ENCODE measurements at regions not wholly inside any gene's neighbourhood (a gene's known extent, or its start where the extent isn't known, plus 50 kb on each side); places are given as distances from the start of the nearest gene placed in this dataset.
"Not testable (repeated sequence)": the region's sequence is repeated elsewhere in the genome, so short reads cannot be mapped to it uniquely, and the experiment has no call there.

DNA sequence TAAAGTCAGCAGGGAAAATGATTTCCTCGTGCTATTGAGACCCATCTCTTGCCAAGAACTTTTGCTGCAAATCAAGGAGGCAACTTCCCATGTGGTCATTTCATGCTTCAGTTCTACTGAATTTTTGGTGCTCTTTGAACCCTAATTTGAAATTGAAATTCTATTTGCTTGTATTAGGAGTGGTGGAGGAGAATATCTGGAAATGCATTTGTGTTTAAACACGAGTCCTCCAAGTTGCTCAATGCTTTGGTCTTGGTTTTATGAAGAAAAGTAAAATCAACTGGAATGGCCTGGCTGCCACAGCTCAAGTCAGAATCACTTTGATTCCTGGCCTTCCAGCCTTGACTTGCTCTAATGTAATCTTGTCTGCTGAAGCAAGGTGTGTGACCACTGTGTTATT lies 613.2 kb downstream of the TLE1 start:
- Histone ChIP-seq H3K9me3 (replicated peaks; ENCODE audit: low read length) (no peaks in the 10 kb centered on the region), H3K4me1 (ENCODE audit: control insufficient read depth, insufficient read depth, low read length) (no peaks in the 10 kb centered on the region), H3K36me3 (ENCODE audit: insufficient read depth, low read length) (no peaks in the 10 kb centered on the region), H3K4me3 (ENCODE audit: low read length) (no peak overlapping the region), H3K27me3 (ENCODE audit: control insufficient read depth, insufficient read depth, low read length) (no peaks in the 10 kb centered on the region), H3K4me2 (ENCODE audit: low read length) (no peak overlapping the region), H3K9ac (ENCODE audit: low read depth, low read length) (no peak overlapping the region)

DNA sequence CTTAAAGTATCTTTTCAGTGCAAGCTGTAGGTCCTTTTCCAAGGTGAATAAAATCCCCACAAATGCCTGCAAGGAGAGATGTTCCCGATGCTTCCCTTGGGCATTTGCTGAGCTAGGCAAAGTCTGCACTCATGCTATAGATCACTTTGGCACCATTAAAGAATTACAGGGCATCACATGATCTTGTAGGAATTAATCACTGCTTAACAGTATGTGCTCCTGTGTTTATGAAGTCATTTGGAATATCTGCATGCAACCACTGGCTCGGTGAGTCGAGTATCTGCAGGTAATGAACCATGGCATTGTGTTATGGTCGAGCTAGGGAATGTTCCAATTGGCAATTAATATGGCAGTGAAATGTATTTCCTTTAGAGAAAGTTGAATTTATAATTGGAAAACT lies 615.1 kb downstream of the TLE1 start:
- H3K4me2 ChIP-seq (ENCODE audit: low read length) = no peak overlapping the region

DNA sequence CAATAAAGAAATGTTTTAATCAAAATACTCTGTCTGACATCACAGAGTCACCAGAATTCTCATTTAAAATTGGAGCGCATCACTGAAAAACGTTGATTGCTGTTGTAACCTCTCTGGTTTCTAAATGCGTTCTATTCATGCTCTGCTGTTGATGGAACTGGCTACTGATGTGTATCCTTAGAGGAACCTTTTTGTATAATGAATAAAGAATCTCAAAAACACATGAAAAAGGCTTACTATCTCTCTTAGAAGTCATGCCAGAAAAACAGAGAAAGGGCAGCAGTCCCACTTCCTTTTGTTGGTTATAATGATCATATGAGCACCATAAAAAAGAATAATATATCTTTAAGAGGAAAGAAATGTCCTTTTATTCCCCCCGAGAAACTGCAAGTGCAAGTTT lies 615.5 kb downstream of the TLE1 start:
- no peaks in the 10 kb centered on the region for H3K4me1 ChIP-seq (ENCODE audit: control insufficient read depth, insufficient read depth, low read length)
- no peaks in the 10 kb centered on the region for H3K27me3 ChIP-seq (ENCODE audit: control insufficient read depth, insufficient read depth, low read length)
- H3K36me3 ChIP-seq (ENCODE audit: insufficient read depth, low read length) = no peaks in the 10 kb centered on the region
- no peak overlapping the region for H3K4me3 ChIP-seq (ENCODE audit: low read length)
- H3K9me3 ChIP-seq (replicated peaks; ENCODE audit: low read length) = no peaks in the 10 kb centered on the region
- H3K9ac ChIP-seq (ENCODE audit: low read depth, low read length) = no peak overlapping the region
- H3K4me2 ChIP-seq (ENCODE audit: low read length) = no peak overlapping the region

More for the DNA sequence above, 615.1 kb downstream of the TLE1 start:
- H3K4me3 ChIP-seq (ENCODE audit: low read length) = no peak overlapping the region
- no peaks in the 10 kb centered on the region for H3K27me3 ChIP-seq (ENCODE audit: control insufficient read depth, insufficient read depth, low read length)
- no peaks in the 10 kb centered on the region for H3K9me3 ChIP-seq (replicated peaks; ENCODE audit: low read length)
- H3K9ac ChIP-seq (ENCODE audit: low read depth, low read length) = no peak overlapping the region
- H3K4me1 ChIP-seq (ENCODE audit: control insufficient read depth, insufficient read depth, low read length) = no peaks in the 10 kb centered on the region
- no peaks in the 10 kb centered on the region for H3K36me3 ChIP-seq (ENCODE audit: insufficient read depth, low read length)

DNA sequence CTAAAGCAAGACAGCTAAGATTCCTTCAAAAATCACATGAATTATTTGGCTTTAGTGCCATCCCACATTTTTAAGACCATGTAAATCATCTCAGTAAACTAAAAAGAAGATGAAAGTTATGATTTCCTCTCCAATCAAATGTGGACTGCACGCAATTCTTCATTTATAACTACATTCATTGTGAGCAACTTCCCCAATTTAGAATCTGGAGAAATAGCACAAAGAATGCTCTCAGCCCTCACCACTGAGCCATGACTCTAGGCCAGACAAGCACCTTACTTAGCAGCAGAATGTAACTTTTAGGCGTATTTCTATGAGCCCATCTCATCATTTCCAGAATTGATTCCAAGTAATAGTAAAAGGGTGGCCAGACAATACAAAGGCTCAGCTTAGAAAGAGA lies 616.6 kb downstream of the TLE1 start:
- Histone ChIP-seq H3K4me3 (ENCODE audit: low read length) (no peak overlapping the region), H3K4me2 (ENCODE audit: low read length) (no peak overlapping the region), H3K9me3 (replicated peaks; ENCODE audit: low read length) (no peaks in the 10 kb centered on the region), H3K9ac (ENCODE audit: low read depth, low read length) (no peak overlapping the region), H3K27me3 (ENCODE audit: control insufficient read depth, insufficient read depth, low read length) (no peaks in the 10 kb centered on the region), H3K4me1 (ENCODE audit: control insufficient read depth, insufficient read depth, low read length) (no peaks in the 10 kb centered on the region), H3K36me3 (ENCODE audit: insufficient read depth, low read length) (no peaks in the 10 kb centered on the region)

DNA sequence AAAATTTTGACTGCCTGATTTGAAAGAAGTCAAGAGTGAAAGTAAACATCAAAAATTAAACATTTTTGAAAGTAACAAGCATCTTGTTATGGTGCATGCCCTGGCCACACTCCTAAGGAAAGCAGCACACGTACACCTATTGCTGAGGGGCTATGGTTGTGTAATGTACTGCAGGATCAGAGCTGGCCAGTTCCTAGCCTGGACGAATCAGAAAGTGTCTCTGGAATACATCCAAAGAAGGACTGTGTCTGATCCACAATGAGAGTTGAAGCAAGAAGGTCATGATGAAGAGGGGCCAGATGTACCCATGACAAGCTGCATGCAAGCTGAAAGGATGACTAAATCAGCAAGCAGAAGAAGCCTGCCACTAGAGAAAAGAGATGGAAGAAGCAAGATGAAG lies 618.2 kb downstream of the TLE1 start:
- Histone ChIP-seq H3K27me3 (ENCODE audit: control insufficient read depth, insufficient read depth, low read length) (no peaks in the 10 kb centered on the region), H3K36me3 (ENCODE audit: insufficient read depth, low read length) (no peaks in the 10 kb centered on the region), H3K4me3 (ENCODE audit: low read length) (no peak overlapping the region)

DNA sequence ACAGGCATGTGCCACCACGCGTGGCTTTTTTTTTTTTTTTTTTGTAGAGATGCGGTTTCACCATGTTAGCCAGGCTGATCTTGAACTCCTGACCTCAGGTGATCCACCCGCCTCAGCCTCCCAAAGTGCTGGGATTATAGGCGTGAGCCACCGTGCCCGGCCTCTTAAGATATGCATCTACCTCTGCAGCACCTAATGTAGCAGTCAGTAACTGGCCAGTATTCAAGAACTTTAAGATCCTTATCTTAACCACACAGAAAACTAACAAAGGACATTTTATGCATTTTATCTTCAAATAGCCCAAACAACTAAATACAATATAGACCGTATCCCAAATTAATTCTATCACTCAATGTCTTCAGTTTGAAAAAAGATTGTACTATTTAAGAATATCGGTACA lies 618.7 kb downstream of the TLE1 start:
- Histone ChIP-seq H3K4me3 (ENCODE audit: low read length) (no peak overlapping the region), H3K36me3 (ENCODE audit: insufficient read depth, low read length) (no peaks in the 10 kb centered on the region), H3K9ac (ENCODE audit: low read depth, low read length) (no peak overlapping the region), H3K4me1 (ENCODE audit: control insufficient read depth, insufficient read depth, low read length) (no peaks in the 10 kb centered on the region), H3K4me2 (ENCODE audit: low read length) (no peak overlapping the region), H3K9me3 (replicated peaks; ENCODE audit: low read length) (no peaks in the 10 kb centered on the region), H3K27me3 (ENCODE audit: control insufficient read depth, insufficient read depth, low read length) (no peaks in the 10 kb centered on the region)

More for the DNA sequence above, 618.2 kb downstream of the TLE1 start:
- Histone ChIP-seq H3K9me3 (replicated peaks; ENCODE audit: low read length) (no peaks in the 10 kb centered on the region), H3K4me1 (ENCODE audit: control insufficient read depth, insufficient read depth, low read length) (no peaks in the 10 kb centered on the region), H3K9ac (ENCODE audit: low read depth, low read length) (no peak overlapping the region), H3K4me2 (ENCODE audit: low read length) (no peak overlapping the region)

DNA sequence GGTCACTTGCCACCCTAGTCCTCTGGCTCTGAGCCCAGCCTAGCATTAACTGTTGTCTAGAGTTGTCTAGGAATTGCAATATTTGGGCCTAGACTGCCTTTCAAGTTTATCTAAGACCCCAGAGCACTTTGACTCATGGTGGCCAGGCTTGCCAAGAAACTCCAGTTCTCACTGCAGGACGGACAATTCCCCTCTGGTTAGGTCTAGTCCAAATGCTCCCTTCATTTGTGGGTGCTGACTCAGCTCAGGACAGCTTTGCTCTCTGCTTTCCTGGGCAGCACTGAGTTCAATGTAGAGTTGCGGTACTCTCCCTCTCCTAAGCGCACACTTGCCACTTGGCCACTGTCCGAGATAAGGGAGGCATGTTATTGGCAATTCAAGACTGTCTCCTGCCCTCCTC lies 619.4 kb downstream of the TLE1 start:
- H3K36me3 ChIP-seq (ENCODE audit: insufficient read depth, low read length) = no peaks in the 10 kb centered on the region
- no peak overlapping the region for H3K4me3 ChIP-seq (ENCODE audit: low read length)
- no peak overlapping the region for H3K9ac ChIP-seq (ENCODE audit: low read depth, low read length)
- no peak overlapping the region for H3K4me2 ChIP-seq (ENCODE audit: low read length)
- no peaks in the 10 kb centered on the region for H3K27me3 ChIP-seq (ENCODE audit: control insufficient read depth, insufficient read depth, low read length)
- H3K9me3 ChIP-seq (replicated peaks; ENCODE audit: low read length) = no peaks in the 10 kb centered on the region
- no peaks in the 10 kb centered on the region for H3K4me1 ChIP-seq (ENCODE audit: control insufficient read depth, insufficient read depth, low read length)

DNA sequence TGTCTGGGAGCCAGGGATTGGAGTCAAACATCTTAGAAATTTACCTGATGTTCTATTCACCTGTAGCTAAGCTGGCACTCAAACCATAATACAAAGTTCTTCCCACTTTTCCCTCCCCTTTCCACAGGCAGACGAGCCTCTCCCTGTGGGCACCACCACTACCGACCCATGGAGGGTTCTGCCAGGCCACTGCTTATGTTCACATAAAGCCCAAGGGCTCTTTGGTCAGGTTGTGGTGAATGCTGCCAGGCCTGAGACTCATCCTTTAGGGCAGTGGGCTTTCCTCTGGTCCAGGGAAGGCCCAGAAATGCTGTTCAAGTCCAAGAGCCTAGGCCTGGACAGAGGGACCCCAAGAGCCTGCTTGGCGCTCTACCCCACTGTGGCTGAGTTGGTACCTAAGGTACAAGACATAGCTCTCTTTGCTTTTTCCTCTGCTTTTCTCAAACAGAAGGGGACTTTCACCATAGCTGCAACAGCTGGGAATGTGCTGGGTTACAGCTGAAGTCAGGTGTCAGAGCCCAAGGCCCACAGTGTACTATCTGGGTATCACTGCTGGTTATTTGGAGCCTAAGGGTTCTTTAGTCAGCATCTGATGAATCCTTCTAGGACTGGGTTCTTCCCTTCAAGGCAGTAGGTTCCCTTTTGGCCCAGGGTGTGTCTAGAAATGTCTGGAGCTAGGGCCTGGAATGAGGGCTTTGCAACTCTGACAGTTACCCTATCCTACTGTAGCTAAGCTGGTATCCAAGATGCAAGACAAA lies 620.1 kb downstream of the TLE1 start:
- Histone ChIP-seq H3K4me1 (ENCODE audit: control insufficient read depth, insufficient read depth, low read length) (no peaks in the 10 kb centered on the region), H3K27me3 (ENCODE audit: control insufficient read depth, insufficient read depth, low read length) (no peaks in the 10 kb centered on the region), H3K9ac (ENCODE audit: low read depth, low read length) (no peak overlapping the region), H3K36me3 (ENCODE audit: insufficient read depth, low read length) (no peaks in the 10 kb centered on the region), H3K9me3 (replicated peaks; ENCODE audit: low read length) (no peaks in the 10 kb centered on the region), H3K4me3 (ENCODE audit: low read length) (no peak overlapping the region), H3K4me2 (ENCODE audit: low read length) (no peak overlapping the region)

DNA sequence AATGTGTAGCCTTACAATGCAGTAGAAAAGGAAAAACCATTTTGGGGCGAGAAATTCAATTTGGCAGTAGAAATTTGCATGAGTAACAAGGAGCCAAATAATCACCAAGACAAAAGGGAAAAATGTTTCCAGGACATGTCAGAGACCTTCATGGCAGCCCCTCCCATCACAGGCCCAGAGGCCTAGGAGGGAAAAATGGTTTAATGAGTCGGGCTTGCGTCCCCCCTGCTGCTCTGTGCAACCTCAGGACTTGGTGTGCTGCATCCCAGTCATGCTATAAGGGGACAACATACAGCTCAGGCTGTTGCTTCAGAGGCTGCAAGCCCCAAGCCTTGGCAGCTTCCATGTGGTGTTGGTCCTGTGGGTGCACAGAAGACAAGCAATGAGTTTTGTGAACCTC lies 626.4 kb downstream of the TLE1 start:
- not testable (repeated sequence) for H3K9ac ChIP-seq (ENCODE audit: low read depth, low read length); H3K36me3 ChIP-seq (ENCODE audit: insufficient read depth, low read length); H3K9me3 ChIP-seq (replicated peaks; ENCODE audit: low read length); H3K4me2 ChIP-seq (ENCODE audit: low read length); H3K4me1 ChIP-seq (ENCODE audit: control insufficient read depth, insufficient read depth, low read length); H3K4me3 ChIP-seq (ENCODE audit: low read length); H3K27me3 ChIP-seq (ENCODE audit: control insufficient read depth, insufficient read depth, low read length)

DNA sequence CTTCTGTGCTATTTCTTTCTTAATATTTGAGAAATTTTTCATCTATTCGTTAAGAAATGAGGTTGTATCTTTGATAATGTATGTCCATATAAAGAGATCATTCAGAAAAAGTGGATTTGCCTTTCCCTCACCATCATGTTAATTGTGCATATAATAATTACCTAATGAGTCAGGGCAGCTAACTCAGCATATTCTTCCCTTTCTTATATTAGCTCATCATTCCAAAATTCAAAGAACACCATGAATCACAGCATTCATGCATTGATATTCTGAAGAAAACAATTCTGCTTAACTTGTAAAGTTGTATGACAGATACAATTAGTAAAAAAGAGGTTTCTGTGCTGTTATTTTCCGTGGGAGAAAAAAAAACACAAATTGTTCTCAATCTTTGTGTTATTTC lies 630.6 kb downstream of the TLE1 start:
- no peak overlapping the region for H3K4me2 ChIP-seq (ENCODE audit: low read length)

DNA sequence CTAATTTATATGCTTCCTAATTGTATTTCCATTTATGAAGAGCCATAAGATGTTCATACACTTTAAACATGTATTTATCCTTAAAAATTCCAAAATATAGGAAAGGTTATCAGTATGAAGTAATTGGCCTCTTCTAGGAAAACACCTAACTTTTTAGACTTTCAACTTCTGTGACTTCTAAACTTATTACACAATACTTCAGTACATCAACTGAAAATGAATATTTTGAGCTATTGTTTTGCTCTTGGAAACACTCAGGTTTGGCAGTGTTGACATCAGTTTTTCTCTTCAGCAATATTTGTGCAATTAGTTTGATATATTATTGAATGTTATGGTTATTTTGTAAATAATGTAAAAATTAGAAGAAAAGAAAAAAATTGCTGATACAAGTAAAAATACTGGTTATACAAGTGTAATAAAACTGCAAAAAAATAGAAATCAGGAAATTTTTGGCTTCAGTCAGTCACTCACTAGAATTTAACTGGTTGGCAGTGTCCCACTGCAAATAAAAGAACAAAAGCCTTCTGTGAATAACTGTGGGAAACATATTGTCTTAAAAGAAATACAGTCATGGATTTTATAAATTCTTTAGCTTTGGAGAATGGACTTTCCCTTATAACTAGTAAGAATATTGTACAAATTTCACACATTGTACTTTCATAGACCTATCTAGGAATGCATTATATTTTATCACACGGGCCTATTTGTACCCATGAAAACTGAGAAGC lies 635.9 kb downstream of the TLE1 start:
- no peaks in the 10 kb centered on the region for H3K27me3 ChIP-seq (ENCODE audit: control insufficient read depth, insufficient read depth, low read length)
- H3K9me3 ChIP-seq (replicated peaks; ENCODE audit: low read length) = no peaks in the 10 kb centered on the region
- peaks cover 15% of the 10 kb centered on the region for H3K4me1 ChIP-seq (ENCODE audit: control insufficient read depth, insufficient read depth, low read length)
- peak overlapping the region; percentile 37 for H3K4me2 ChIP-seq (ENCODE audit: low read length)
- no peak overlapping the region for H3K9ac ChIP-seq (ENCODE audit: low read depth, low read length)
- H3K4me3 ChIP-seq (ENCODE audit: low read length) = no peak overlapping the region
- no peaks in the 10 kb centered on the region for H3K36me3 ChIP-seq (ENCODE audit: insufficient read depth, low read length)

More for the DNA sequence above, 630.6 kb downstream of the TLE1 start:
- Histone ChIP-seq H3K36me3 (ENCODE audit: insufficient read depth, low read length) (no peaks in the 10 kb centered on the region), H3K4me3 (ENCODE audit: low read length) (no peak overlapping the region), H3K9ac (ENCODE audit: low read depth, low read length) (no peak overlapping the region), H3K9me3 (replicated peaks; ENCODE audit: low read length) (peaks cover 7% of the 10 kb centered on the region), H3K4me1 (ENCODE audit: control insufficient read depth, insufficient read depth, low read length) (peaks cover 4% of the 10 kb centered on the region), H3K27me3 (ENCODE audit: control insufficient read depth, insufficient read depth, low read length) (no peaks in the 10 kb centered on the region)

DNA sequence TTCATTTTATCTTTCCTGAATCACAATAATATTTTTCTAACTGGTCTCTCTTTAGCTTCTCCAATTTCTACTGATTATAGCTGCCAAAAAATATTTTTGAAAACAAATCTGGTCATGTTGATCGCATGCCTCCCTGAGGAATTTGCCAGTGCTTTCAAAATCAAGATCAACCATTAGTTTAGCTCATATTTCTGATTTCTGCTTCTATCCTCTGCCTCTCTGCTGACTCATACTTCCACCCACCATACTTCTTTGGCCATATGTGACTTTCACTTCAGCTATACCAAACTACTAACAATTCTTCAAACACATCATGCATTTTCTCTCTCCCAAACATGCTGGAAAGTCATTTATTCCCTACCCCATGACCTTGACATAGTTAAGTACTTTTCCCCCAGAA lies 636.5 kb downstream of the TLE1 start:
- Histone ChIP-seq H3K4me3 (ENCODE audit: low read length) (no peak overlapping the region), H3K4me2 (ENCODE audit: low read length) (peak overlapping the region; percentile 37), H3K36me3 (ENCODE audit: insufficient read depth, low read length) (no peaks in the 10 kb centered on the region), H3K9ac (ENCODE audit: low read depth, low read length) (no peak overlapping the region), H3K9me3 (replicated peaks; ENCODE audit: low read length) (no peaks in the 10 kb centered on the region), H3K4me1 (ENCODE audit: control insufficient read depth, insufficient read depth, low read length) (peaks cover 15% of the 10 kb centered on the region), H3K27me3 (ENCODE audit: control insufficient read depth, insufficient read depth, low read length) (no peaks in the 10 kb centered on the region)
